ENCODE measurements at regions not wholly inside any gene's neighbourhood (a gene's known extent, or its start where the extent isn't known, plus 50 kb on each side); places are given as distances from the start of the nearest gene placed in this dataset.

GRCh38 chr5:15260356-15261268, 239.4 kb upstream of the FBXL7 start:
- no peak for DNase-seq

DNA sequence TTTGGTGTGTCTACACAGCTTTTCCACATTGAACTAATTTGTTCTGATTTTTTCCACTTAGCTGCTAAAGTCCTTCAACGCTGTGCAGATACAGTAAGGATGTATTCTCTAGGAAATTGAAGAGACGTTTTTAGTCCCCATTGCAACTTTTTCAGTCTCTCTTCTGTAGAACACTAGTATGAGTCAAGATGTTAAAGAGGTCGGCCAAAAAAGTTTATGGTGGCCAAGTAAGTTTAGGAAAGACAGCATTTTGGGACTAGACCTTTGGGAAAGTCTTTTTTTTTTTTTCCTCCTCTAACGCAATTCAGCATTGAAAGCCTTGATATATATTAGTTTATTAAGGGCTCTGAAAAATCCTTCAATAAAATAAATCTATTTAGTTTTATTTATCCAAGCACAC, 243.5 kb upstream of the FBXL7 start:
- DNase-seq = no peak

GRCh38 chr5:15255576-15255975, 244.4 kb upstream of the FBXL7 start:
- no peak for DNase-seq

GRCh38 chr5:15254607-15255006, 245.4 kb upstream of the FBXL7 start:
- DNase-seq = no peak

DNA sequence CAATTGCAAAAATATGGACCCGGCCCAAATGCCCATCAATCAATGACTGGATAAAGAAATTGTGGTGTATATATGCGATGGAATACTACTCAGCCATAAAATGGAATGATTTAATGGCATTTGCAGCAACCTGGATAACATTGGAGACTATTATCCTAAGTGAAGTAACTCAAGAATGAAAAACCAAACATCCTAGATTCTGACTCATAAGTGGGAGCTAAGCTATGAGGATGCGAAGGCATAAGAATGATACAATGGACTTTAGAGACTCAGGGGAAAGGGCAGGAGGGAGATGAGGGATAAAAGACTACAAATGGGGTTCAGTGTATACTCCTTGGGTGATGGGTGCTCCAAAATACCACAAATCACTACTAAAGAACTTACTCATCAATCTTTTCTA, 247.6 kb upstream of the FBXL7 start:
- no peak for DNase-seq

- DNase-seq = no peak
These were observed 250.8 kb upstream of the FBXL7 start for GRCh38 chr5:15249152-15249551.

- DNase-seq = no peak
These were observed 251.2 kb upstream of the FBXL7 start for GRCh38 chr5:15248731-15249130.

GRCh38 chr5:15245913-15246312, 254.1 kb upstream of the FBXL7 start:
- no peak for DNase-seq

DNA sequence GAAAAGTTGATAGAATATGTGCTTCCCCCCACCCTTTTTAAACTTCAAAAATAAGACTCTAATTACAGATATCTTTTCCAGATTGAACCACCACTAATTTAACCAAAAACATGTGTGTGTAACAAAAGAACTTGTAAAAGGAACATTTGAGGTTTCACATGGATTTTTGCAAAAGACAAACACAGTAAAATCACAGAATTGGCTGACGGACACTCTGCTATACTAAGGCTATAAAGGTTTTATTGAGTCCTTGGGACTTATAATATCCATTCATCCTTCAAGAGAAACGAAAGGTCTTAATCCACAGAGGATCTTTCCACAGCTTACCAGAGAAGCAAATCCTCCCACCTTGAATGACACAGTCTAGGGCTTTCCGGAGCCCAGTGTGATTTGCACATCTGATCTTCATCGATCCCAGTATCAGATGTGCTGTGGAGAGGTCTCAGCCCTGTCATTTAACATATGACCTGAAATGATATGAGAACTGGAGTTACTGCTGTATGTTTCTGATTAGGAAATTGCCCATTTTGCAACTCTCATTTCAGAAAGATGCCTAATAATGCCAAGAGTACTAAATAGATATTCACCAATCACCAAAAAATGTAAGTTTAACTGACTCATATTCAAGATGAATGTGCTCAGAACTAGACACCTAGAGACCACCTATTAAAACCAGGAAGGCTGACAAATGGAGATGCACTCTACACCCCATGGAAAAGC, 256.5 kb upstream of the FBXL7 start:
- no peak for DNase-seq

DNA sequence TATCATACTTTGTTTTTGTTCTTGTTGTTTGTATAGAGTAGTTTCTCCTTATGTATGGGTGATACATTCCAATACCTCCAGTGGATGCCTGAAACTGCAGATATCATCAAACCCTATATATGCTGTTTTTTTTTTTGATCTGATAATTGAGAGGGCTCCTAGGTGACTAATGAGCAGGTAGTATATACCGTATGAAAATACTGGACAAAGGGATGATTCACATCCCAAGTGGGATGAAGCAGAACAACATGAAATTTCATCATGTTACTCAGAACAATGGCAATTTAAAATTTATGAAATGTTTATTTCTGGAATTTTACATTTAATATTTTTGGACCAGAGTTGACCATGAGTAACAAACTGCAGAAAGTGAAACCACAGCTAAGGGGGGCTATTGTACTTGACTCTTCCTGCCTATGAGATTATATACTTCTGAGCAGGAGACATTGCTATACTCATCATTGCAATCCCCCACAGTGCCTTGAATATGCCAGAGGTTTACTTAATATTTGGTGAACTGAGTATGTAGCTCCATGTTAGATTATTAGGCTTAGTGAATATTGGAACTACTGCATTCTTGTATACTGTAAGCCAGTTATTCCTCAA, 258.7 kb upstream of the FBXL7 start:
- DNase-seq = no peak

DNA sequence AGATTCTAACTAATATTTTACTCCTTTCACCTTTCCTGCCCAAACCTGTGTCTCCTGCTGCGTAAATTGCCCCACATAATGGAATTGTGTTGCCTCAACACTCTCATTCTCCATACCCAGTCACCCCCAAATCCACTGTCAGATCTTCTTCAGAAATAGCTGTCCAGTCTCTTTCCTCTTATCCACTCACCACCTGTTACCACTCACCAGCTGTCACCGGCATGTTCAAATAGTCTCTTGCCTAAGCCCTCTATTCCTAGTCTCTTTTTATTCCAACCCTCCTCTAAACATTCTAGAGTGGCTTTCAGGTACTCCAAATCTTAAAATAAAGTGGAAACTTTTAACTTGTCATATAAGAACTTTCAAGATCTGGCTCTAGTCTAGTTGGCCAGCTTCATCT, 262.0 kb upstream of the FBXL7 start:
- DNase-seq = no peak

- no peak for DNase-seq
These were observed 263.0 kb upstream of the FBXL7 start for GRCh38 chr5:15236911-15237508.

DNA sequence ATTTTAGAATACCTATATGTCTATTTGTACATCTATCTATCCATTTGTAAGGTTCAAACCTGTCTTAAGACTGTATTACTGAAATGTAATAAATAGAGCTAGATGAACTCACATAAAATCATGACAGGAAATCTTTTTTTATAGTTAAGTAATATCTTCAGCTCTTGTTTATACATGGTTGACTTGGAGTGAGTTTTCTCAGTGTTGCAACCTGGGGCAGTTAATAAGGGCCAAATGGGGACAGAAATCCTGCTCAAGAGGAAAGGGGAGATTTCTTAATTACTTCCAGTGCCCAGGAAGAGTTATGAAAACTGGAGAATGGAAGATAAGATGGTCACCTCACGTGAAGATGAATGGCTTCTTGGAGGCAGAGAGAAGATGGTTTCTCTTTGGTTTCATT, 265.1 kb upstream of the FBXL7 start:
- DNase-seq = no peak

DNA sequence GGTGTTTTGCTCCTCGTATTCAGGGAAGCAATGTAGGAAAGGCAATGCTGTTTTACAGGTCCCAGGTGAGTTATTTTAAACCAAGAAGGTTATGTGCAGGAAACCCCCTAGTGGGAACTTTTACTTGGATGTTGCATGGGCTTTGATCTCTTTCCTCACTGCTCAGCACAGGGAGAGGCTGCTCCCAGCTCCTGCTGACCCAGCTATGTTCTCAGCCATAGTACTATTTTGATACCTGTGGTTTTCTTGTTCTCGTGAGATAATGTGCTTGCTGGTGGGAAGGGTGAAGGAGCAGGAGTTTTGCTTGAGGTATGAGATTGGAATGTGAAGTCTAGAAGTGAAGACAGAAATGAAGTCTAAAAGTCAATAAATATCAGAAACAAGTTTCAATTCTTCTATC, 265.6 kb upstream of the FBXL7 start:
- DNase-seq = no peak

- no peak for DNase-seq
These were observed 266.4 kb upstream of the FBXL7 start for GRCh38 chr5:15233566-15233965.

GRCh38 chr5:15222156-15222555, 277.8 kb upstream of the FBXL7 start:
- no peak for DNase-seq

DNA sequence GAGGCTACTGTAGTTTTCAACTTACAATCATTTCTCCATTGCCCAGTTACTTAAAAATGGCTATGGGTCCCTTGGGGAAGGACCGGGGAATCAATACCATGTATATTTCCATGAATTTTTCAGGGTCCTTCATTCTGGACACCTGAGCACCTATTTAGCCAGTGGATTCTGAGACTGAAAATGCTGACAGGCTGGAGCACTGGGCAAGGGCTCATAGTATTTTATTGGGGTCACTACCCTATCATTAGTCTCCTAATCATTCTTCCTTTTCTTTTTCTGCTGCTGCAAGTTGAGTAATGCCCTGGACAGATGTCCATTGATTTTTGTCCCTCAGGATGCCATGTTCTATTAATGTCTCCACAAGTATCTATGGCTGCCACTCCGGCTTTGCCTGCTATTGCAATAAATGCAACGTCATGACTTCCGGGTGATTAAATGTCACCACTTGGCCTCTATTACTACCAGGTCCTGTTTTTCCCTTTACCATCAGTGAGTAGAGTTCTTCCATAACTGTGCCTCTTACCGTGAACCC, 279.3 kb upstream of the FBXL7 start:
- DNase-seq = no peak

DNA sequence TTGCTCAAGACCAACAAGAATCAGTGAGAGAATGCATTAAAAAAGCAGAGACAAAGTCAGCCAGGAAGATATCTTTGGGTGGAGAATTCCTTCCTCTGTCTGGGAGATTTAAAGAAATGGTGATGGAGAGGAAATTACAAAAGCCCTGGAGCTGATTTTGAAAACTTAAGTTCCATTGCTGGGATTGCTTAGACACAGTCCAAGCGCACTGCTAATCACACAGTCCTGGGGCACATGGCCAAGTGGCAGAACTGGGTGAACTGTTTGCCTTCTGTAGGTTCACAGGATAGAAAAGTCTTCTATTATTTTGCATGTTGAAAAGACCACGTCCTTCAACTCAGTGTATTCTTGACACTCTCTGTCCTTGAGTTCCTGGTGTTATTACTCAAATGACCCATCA, 284.9 kb upstream of the FBXL7 start:
- DNase-seq = no peak

DNA sequence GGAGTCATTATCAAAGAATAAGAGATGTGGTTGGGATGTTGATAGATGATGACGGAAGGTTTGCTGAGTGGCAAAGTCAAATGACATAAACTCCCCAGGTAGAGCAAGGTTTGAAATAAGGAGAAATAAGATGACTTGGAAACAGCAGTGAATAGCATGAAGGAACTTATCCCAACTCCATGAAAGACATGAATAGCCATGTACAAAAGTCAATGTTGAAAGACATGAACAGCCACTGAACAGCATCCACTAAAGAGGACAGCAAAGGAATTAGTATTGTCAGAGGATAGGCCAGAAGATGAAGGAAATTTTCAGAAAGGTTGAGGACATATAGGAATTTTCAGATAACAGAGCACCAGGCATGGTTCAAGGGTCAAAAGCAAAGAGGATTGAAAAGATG, 286.0 kb upstream of the FBXL7 start:
- DNase-seq = no peak

DNA sequence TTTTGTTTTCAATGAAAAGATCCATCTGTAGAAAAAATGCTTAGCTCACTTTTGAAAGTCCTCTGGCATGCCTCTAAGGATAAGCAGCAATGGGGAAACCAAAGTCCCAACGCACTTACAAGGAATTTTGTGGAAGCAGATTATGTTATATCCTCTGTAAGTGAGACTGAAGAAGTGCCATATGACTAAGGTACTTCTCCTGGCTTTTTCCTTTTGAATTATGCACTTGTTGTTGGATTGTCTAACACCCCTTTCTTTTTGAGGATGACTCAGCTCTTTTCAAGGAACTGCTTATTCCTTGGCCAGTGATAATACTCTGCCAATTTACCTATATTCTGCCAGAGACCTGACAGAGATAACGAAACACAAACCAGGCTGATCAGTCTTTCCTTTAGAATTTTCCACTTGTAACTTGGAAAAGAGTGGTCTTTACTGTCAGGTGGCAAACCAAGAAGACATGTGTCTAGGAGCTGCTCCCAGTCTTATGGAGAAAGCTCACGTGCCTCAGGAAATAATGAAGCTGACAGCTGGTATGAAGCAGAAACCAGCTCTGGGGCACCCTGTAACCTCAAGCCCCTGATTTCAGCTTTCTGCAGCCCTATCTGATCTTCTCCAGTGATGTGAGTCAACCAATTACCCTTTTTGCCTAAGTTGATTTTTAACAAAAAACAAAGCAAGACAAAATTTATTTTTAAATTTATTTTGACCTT, 290.8 kb upstream of the FBXL7 start:
- DNase-seq = no peak

DNA sequence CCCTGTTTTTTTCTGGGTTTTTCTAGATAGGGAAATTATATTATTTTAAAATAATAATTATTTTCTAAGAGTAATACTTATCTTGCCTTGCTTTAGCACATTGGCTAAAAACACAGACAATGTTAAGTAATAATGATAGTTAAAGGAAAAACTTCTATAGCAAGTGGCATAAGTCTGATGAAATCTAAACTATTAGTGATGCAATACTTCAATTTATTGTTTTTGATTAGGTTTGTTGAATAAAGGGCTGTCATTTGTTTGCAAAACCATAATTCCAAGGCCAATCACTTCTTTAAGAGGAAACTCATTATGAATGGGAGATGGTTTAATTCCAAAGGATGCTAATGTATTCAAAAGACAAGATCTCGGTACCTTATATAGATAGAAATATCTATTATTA, 293.8 kb upstream of the FBXL7 start:
- no peak for DNase-seq

DNA sequence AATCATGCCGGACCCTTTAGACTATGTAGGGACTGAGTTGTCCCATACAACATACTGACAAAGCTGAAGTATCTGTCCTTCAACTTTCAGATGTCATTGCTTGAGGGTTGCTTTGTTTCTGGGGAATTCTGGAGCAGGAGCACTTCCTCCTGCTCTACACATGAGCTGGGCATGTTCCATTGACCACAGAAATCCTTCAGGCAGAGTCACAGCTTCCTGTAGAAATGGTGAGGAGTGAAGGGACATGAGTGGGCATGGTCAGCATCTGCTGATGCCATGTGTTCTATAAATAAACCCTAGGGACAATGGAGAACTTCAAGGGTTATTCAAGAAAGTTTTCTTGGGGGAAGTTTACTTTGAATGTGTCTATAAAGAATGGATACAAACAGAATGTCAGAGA, 296.6 kb upstream of the FBXL7 start:
- DNase-seq = no peak

DNA sequence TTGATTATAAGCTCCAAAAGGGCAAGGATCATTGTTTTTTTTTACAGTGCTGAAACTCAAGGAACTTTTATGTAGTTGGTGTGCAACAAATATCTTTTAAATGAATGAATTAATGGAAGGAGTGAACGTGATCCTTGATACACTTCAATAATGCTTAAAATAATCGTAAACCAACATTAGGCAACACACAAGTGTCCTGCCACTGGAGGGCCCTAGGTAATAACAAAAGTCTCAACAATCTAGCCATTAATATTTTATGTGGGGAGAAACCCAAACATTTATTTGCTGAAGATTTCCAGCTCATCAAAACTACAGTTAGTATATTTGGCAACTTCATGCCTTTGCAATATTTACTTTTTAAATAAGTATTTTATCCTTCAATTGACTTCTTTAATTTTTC, 309.0 kb upstream of the FBXL7 start:
- DNase-seq = no peak
